CD4-positive, alpha-beta T cell treated with Interferon gamma for 1 hour (primary cell): ENCODE measurements at regions not wholly inside any gene's neighbourhood (a gene's known extent, or its start where the extent isn't known, plus 50 kb on each side); places are given as distances from the start of the nearest gene placed in this dataset.
"Not testable (repeated sequence)": the region's sequence is repeated elsewhere in the genome, so short reads cannot be mapped to it uniquely, and the experiment has no call there.

Experiments used
- DNase-seq: peaks from one replicate; pipeline ENCODE4 v3.0.0-alpha.2; 2020

GRCh38 chr4:37771771-37772170 lies 54.7 kb upstream of the PGM2 start:
- no peak for DNase-seq

- DNase-seq, result no peak
These were observed 56.5 kb upstream of the PGM2 start for GRCh38 chr4:37770016-37770415.

- DNase-seq, result no peak
These were observed 57.0 kb upstream of the PGM2 start for GRCh38 chr4:37769391-37769989.

- no peak for DNase-seq
These were observed 58.9 kb upstream of the PGM2 start for GRCh38 chr4:37767546-37767945.

GRCh38 chr4:37767019-37767418 lies 59.5 kb upstream of the PGM2 start:
- DNase-seq, result no peak

GRCh38 chr4:37765741-37766140 lies 60.7 kb upstream of the PGM2 start:
- DNase-seq, result no peak

- DNase-seq, result no peak
These were observed 62.7 kb upstream of the PGM2 start for GRCh38 chr4:37763831-37764230.

- no peak for DNase-seq
These were observed 63.5 kb upstream of the PGM2 start for GRCh38 chr4:37762991-37763368.

- peak; percentile 18 for DNase-seq
These were observed 64.0 kb upstream of the PGM2 start for GRCh38 chr4:37762294-37762990.

- DNase-seq, result no peak
These were observed 65.6 kb upstream of the PGM2 start for GRCh38 chr4:37760840-37761239.

GRCh38 chr4:37759833-37760232 lies 66.7 kb upstream of the PGM2 start:
- no peak for DNase-seq

- peak; percentile 39 for DNase-seq
These were observed 68.3 kb upstream of the PGM2 start for GRCh38 chr4:37758226-37758625.

- DNase-seq, result no peak
These were observed 68.7 kb upstream of the PGM2 start for GRCh38 chr4:37757761-37758160.

- no peak for DNase-seq
These were observed 69.4 kb upstream of the PGM2 start for GRCh38 chr4:37757121-37757520.

- DNase-seq, result no peak
These were observed 68.4 kb upstream of the RELL1 start for GRCh38 chr4:37754410-37755185.

- no peak for DNase-seq
These were observed 63.3 kb upstream of the RELL1 start for GRCh38 chr4:37749398-37749988.

GRCh38 chr4:37748485-37748884 lies 62.3 kb upstream of the RELL1 start:
- no peak for DNase-seq

GRCh38 chr4:37747772-37748330 lies 61.7 kb upstream of the RELL1 start:
- no peak for DNase-seq

- DNase-seq, result not testable (repeated sequence)
These were observed 60.7 kb upstream of the RELL1 start for GRCh38 chr4:37746852-37747251.

- no peak for DNase-seq
These were observed 59.8 kb upstream of the RELL1 start for GRCh38 chr4:37745946-37746345.

GRCh38 chr4:37742149-37742548 lies 56.0 kb upstream of the RELL1 start:
- DNase-seq, result no peak

GRCh38 chr4:37741564-37741963 lies 55.4 kb upstream of the RELL1 start:
- no peak for DNase-seq

GRCh38 chr4:37740546-37740945 lies 54.4 kb upstream of the RELL1 start:
- DNase-seq, result no peak
